AG09319 (cell line): ENCODE measurements at regions not wholly inside any gene's neighbourhood (a gene's known extent, or its start where the extent isn't known, plus 50 kb on each side); places are given as distances from the start of the nearest gene placed in this dataset.
"Not testable (repeated sequence)": the region's sequence is repeated elsewhere in the genome, so short reads cannot be mapped to it uniquely, and the experiment has no call there.

Experiments
- DNase-seq: peaks from one replicate; pipeline ENCODE4 v3.0.0-alpha.2; 2010; ENCODE audit warnings: low read depth; ENCODE audit errors: extremely low read depth
- CTCF ChIP-seq: IDR thresholded peaks from 2 replicates; pipeline ENCODE4 v1.5.1; 2011; ENCODE audit warnings: low read depth, mild to moderate bottlenecking, inconsistent platforms, low read length, moderate library complexity

DNA sequence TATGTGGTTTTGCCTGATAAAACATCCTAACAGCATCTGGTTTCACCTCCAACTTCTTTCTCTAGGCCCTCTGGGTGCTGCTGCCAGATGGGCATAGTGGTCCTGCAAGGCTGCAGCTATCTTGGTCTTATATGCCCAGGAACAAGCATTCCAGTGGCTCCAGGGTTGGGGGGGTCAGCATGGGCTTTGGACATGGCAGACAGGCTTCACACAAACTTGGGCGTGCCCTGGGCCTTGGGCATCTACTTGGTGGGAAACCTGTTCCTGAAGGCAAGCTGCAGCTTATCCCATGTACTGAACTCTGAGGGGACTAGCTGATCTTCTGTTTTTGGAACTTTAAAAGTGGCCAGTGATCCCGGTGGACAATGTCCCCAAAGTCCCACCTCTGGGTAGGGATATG, 54.9 kb upstream of the ZNF678 start:
- no peak for TF ChIP-seq CTCF
- no peak for DNase-seq

- not testable (repeated sequence) for DNase-seq
Observed at GRCh38 chr1:227506490-227507393, 56.6 kb upstream of the ZNF678 start.

GRCh38 chr1:227496045-227496444, 67.3 kb upstream of the ZNF678 start:
- DNase-seq = not testable (repeated sequence)

DNA sequence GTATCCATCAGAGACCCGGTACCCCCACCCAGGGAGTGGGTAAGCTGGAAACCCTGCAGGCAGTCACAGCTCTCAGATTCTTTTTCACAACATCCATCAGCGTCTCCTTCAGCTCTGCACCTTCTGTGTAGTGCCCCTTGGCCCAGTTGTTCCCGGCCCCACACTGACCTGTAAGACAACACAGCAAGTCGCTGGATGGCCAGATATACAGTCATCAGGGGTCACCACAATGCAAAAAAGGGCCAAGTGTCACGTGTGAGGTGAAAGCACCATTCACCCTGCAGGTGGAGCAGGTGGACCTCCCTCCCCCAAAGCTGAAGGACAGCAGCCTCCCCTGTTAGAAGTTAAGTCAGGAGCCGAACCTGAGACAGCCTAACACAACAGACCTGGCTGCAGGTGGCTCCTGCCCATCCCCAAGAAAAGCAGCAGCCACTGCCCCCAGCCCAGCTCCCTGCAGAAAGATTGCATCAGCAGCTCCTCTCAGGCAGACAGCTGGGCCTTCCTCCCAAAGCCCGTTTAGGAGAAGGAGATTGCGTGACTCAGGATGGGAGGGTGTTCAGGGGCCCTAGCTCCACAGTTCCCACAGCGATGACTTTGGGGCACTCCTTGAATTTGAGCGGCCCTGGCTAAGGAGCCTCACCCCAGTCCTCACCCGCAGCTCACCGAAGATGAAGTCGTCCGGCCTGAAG, 69.3 kb upstream of the ZNF678 start:
- not testable (repeated sequence) for DNase-seq

DNA sequence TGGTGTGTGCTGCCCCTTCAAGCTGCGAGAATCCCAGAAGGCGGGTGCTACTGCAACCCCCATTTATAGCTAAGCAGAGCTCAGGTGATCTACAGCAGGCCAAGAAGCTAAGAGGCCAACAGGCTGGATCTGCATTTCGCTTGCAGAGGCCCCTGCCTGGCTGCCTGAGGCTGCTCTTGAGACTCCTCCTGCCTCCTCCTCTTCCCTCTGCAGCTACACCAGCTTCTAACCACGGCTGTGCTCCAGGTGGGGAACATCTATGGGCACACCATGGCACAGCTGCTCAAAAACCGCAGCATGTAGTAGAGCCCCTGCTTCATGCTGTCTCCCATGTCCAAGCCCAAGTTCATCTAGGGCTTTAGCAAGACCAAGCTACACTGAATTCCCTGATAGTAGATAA, 72.9 kb upstream of the ZNF678 start:
- DNase-seq = no peak
- TF ChIP-seq CTCF = no peak

- DNase-seq = no peak
- no peak for TF ChIP-seq CTCF
Observed at GRCh38 chr1:227490001-227490400, 73.4 kb upstream of the ZNF678 start.

DNA sequence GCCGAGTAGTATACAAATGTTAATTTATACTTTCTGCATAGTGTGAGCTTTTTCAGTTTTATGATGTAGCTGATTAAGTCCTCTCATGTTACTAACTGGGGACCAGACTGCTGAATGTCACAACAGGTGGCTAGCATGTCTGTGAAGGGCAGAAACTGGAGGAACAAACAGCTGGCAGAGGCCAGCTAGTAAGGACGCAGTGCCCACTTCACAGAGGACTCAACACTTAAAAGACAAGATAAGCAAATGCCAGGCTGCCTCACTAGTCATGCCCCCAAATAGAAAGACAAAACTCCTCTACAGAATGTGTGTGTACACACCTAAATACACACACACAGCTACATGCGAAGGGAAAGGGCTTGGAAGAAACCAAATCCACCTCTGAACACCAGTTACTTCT, 73.8 kb upstream of the ZNF678 start:
- TF ChIP-seq CTCF = no peak
- DNase-seq = no peak

- TF ChIP-seq CTCF = no peak
- DNase-seq = no peak
Observed at GRCh38 chr1:227487606-227488005, 75.8 kb upstream of the ZNF678 start.

GRCh38 chr1:227486559-227486958, 76.8 kb upstream of the ZNF678 start:
- DNase-seq = no peak
- TF ChIP-seq CTCF = no peak
